Dedifferentiated amniotic fluid mesenchymal stem cell (primary cell): ENCODE measurements at regions not wholly inside any gene's neighbourhood (a gene's known extent, or its start where the extent isn't known, plus 50 kb on each side); places are given as distances from the start of the nearest gene placed in this dataset.
"Not testable (repeated sequence)": the region's sequence is repeated elsewhere in the genome, so short reads cannot be mapped to it uniquely, and the experiment has no call there.

ENCODE experiments used
- DNase-seq: peaks from one replicate; pipeline ENCODE4 v3.0.0-alpha.2; 2016; ENCODE audit errors: extremely low spot score

- no peak for DNase-seq
These were observed 153.6 kb downstream of the SHANK2 start for GRCh38 chr11:71098776-71099175.

- no peak for DNase-seq
These were observed 154.7 kb downstream of the SHANK2 start for GRCh38 chr11:71097506-71098240.

GRCh38 chr11:71096751-71097388 is 155.5 kb downstream of the SHANK2 start:
- DNase-seq = no peak

- no peak for DNase-seq
These were observed 157.0 kb downstream of the SHANK2 start for GRCh38 chr11:71095294-71095850.

GRCh38 chr11:71094296-71095077 is 157.9 kb downstream of the SHANK2 start:
- no peak for DNase-seq

DNA sequence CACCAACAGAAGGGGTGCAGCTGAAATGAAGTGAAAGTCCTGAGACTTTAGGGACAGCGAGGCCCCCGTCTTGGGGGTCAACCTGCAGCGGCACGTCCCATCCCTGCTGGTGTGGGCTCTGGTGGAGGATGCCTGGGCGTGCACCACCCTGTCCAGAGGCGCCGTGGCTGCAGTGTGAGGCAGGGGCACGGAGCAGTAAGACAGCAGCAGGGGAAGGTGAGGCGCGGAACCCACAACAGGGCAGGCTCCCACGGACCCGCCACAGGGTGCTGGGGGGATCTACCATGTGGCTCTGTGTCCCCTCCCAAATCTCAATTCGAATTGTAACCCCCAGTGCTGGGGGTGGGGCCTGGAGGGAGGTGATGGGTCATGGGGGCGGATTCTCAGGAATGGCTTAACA is 158.6 kb downstream of the SHANK2 start:
- DNase-seq = no peak

DNA sequence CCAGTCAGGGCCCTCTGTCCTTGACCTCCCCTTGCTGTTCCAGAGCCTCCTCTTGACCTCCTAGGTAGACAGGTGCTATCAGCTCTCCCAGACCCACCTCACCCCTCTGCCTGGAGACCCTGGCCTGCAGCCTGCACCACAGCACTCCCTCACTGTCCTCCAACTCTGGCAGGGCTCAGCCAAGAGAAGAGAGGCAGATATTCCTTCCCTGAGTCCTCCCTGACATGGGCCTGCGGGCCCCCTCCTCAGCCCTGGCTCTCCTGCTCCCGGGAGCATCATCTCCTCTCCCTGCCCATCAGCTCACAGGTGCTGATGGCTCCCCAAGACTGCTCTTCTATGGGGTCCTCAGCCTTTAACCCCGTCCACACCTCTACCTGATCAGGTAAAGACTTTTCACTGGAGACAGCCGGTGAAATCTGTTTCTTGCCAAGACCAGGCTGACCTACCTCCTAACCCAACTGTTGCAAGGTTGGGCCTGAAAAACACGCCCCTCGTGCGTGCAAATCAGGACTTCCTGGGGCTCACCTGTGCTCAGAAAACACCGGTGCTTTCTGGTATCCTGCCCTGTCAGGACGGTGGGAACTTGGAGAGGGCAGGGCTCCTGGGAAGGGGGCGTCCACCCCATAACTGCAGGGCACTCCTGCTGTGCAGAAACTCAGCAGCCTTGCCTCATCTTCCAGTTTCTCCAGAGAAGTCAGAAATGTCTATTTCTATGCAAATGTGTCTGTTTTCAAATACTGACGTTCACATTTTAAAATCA is 160.7 kb downstream of the SHANK2 start:
- DNase-seq = no peak

GRCh38 chr11:71089571-71089970 is 162.8 kb downstream of the SHANK2 start:
- no peak for DNase-seq

DNA sequence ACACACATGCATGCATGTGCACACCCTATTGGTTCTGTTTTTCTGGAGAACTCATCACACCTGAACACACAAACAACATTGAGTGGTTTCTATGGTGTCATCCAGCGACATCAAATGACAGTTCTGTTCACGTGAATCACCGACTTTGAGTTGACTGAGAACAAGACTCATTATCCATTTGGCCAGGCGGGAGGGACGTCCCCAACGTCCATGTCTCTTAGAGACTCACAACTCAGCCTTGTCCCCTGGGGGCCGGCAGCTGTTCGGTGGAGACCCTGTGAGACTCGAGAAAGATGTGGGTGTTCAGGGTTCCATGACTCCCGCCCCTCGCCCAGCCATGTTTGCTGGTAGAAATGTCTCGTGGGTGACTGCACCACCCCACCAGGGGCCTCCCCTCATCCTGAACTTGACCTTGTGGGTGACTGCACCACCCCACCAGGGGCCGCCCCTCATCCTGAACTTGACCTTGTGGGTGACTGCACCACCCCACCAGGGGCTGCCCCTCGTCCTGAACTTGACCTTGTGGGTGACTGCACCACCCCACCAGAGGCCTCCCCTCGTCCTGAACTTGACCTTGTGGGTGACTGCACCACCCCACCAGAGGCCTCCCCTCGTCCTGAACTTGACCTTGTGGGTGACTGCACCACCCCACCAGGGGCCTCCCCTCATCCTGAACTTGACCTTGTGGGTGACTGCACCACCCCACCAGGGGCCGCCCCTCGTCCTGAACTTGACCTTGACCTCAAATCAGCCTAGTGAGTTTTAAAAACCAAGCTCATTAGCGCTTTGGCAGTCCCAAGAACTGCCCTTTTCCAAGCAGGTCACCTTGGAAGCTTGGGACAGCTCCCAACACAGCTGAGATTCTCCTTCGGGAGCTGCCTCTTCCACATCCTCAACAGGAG is 163.8 kb downstream of the SHANK2 start:
- DNase-seq = not testable (repeated sequence)

GRCh38 chr11:71086687-71087258 is 165.6 kb downstream of the SHANK2 start:
- DNase-seq = no peak

DNA sequence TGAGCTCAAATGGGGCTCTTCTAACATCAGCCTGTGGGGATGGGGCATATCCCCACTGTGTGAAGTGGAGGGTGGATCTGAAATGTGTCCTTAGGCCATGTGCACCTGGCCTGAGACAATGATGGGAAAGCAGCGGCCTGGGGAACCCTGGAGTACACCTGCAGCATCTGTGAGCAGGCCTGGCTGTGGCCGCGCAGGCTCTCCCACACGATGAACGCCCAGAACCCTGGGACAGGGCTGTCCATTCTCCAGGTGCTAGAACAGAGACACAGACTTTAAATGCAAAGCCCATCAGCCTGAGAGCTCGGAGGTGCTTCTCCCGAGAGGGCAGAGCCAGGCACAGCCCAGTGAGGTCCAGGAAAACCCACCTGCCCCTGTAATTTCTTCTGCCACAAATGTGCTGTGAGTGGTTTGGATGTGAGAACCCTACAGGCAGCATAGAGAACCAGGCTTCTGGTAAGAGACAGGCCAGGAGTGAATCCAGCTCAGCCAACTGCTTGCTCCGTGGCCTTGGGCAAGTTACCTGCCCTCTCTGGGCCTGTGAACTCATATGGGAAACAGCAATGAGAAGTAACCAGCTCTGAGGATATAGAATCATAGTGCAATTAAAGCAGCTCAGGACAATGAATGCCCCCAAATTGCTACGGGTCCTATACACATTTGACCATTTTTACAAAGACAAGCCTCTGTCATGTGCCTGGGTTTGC is 167.9 kb downstream of the SHANK2 start:
- DNase-seq = no peak

GRCh38 chr11:71083105-71083504 is 169.3 kb downstream of the SHANK2 start:
- DNase-seq = no peak

- no peak for DNase-seq
These were observed 169.9 kb downstream of the SHANK2 start for GRCh38 chr11:71082454-71082853.

- no peak for DNase-seq
These were observed 170.6 kb downstream of the SHANK2 start for GRCh38 chr11:71081704-71082230.

GRCh38 chr11:71080239-71081097 is 171.9 kb downstream of the SHANK2 start:
- peak; percentile 49 for DNase-seq

- no peak for DNase-seq
These were observed 172.6 kb downstream of the SHANK2 start for GRCh38 chr11:71079795-71080194.

GRCh38 chr11:71078482-71078881 is 173.9 kb downstream of the SHANK2 start:
- no peak for DNase-seq

GRCh38 chr11:71076525-71077304 is 175.7 kb downstream of the SHANK2 start:
- no peak for DNase-seq
